ENCODE measurements at regions not wholly inside any gene's neighbourhood (a gene's known extent, or its start where the extent isn't known, plus 50 kb on each side); places are given as distances from the start of the nearest gene placed in this dataset.

DNA sequence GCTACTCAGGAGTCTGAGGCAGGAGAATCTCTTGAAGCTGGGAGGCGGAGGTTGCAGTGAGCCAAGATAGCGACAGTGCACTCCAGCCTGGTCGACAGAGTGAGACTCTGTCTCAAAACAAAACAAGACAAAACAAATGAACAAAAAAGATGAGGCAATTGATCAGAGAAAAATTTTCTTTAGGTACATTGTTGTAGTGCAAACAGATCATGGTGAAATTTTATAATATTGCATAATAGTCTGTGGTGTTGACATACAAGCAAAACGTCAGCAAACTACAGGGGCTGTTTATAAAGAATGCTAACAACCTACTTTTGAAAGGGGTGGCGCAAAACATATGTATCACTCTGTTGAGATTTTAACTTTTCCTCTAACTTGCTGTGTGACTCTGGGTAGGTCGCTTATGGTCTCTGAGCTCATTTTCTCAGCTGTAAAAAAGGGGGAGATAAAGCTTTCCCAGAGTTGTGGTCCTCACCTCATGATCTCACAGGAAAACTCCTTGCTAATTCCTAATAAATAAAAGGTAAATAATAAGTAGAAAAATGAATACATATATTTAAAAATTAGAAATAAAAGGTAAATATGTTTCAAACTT is 64.8 kb upstream of the NUP160 start:
- TF ChIP-seq, protein P1, sequence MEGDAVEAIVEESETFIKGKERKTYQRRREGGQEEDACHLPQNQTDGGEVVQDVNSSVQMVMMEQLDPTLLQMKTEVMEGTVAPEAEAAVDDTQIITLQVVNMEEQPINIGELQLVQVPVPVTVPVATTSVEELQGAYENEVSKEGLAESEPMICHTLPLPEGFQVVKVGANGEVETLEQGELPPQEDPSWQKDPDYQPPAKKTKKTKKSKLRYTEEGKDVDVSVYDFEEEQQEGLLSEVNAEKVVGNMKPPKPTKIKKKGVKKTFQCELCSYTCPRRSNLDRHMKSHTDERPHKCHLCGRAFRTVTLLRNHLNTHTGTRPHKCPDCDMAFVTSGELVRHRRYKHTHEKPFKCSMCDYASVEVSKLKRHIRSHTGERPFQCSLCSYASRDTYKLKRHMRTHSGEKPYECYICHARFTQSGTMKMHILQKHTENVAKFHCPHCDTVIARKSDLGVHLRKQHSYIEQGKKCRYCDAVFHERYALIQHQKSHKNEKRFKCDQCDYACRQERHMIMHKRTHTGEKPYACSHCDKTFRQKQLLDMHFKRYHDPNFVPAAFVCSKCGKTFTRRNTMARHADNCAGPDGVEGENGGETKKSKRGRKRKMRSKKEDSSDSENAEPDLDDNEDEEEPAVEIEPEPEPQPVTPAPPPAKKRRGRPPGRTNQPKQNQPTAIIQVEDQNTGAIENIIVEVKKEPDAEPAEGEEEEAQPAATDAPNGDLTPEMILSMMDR (IDR thresholded peaks at IDR 0.05): no peak
- TF ChIP-seq POLR2A (IDR thresholded peaks at IDR 0.05): no peak
